GM12891 (cell line): ENCODE measurements at regions not wholly inside any gene's neighbourhood (a gene's known extent, or its start where the extent isn't known, plus 50 kb on each side); places are given as distances from the start of the nearest gene placed in this dataset.

ENCODE experiments used
- DNase-seq: peaks from one replicate; pipeline ENCODE4 v3.0.0; 2011; ENCODE audit warnings: low spot score; ENCODE audit not compliant: insufficient read length
- FAIRE-seq: peaks from 2 replicates; lab custom pipeline; 2011; peaks lifted over from hg19 to GRCh38; lab: Jason Lieb, UNC
- PAX5 ChIP-seq: IDR thresholded peaks from 2 replicates; pipeline ENCODE4 v1.6.1; 2011; ENCODE audit warnings: low read length, moderate library complexity, mild to moderate bottlenecking; ENCODE audit not compliant: insufficient read depth, severe bottlenecking
- POLR2A ChIP-seq: IDR thresholded peaks from 2 replicates; pipeline ENCODE4 v1.6.1; 2011; ENCODE audit warnings: low read depth, low read length, control low read depth
- POLR2AphosphoS5 ChIP-seq: IDR thresholded peaks from 2 replicates; pipeline ENCODE4 v1.6.1; 2011; ENCODE audit warnings: low read depth, low read length, control low read depth
- POU2F2 ChIP-seq: IDR thresholded peaks from 2 replicates; pipeline ENCODE4 v1.6.1; 2011; ENCODE audit warnings: low read depth, mild to moderate bottlenecking, control low read depth, low read length, moderate library complexity
- SPI1 ChIP-seq: IDR thresholded peaks from 2 replicates; pipeline ENCODE4 v1.6.1; 2011; ENCODE audit warnings: low read depth, low read length, control low read depth
- TAF1 ChIP-seq: IDR thresholded peaks from 2 replicates; pipeline ENCODE4 v1.6.1; 2011; ENCODE audit warnings: low read depth, low read length, control low read depth

- FAIRE-seq (no peak), DNase-seq (no peak)
- TF ChIP-seq POLR2A: no peak
- no peak for TF ChIP-seq POLR2AphosphoS5
- TF ChIP-seq POU2F2: no peak
- TF ChIP-seq PAX5: no peak
- no peak for TF ChIP-seq SPI1
- no peak for TF ChIP-seq TAF1
Observed at GRCh38 chr5:167894631-167895472, 396.6 kb upstream of the WWC1 start.

- DNase-seq (no peak), FAIRE-seq (no peak)
- no peak for TF ChIP-seq POLR2AphosphoS5
- TF ChIP-seq POLR2A: no peak
- TF ChIP-seq POU2F2: no peak
- TF ChIP-seq PAX5: no peak
- TF ChIP-seq SPI1: no peak
- no peak for TF ChIP-seq TAF1
Observed at GRCh38 chr5:167895899-167896659, 395.4 kb upstream of the WWC1 start.

GRCh38 chr5:167896814-167897213, 394.6 kb upstream of the WWC1 start:
- DNase-seq (no peak), FAIRE-seq (no peak)
- TF ChIP-seq PAX5 (no peak), POU2F2 (no peak), TAF1 (no peak), SPI1 (no peak), POLR2A (no peak), POLR2AphosphoS5 (no peak)

GRCh38 chr5:167897371-167897770, 394.1 kb upstream of the WWC1 start:
- FAIRE-seq (no peak), DNase-seq (no peak)
- TF ChIP-seq TAF1: no peak
- no peak for TF ChIP-seq POU2F2
- no peak for TF ChIP-seq SPI1
- no peak for TF ChIP-seq POLR2A

- TF ChIP-seq SPI1: no peak
- DNase-seq (no peak), FAIRE-seq (no peak)
Observed at GRCh38 chr5:167898361-167899042, 392.9 kb upstream of the WWC1 start.

GRCh38 chr5:167899490-167900070, 391.9 kb upstream of the WWC1 start:
- FAIRE-seq: no peak

GRCh38 chr5:167900340-167900935, 391.0 kb upstream of the WWC1 start:
- TF ChIP-seq SPI1: no peak
- no peak for DNase-seq
- FAIRE-seq: no peak

More at GRCh38 chr5:167899490-167900070, 391.9 kb upstream of the WWC1 start:
- TF ChIP-seq SPI1: no peak
- no peak for TF ChIP-seq POLR2A
- no peak for TF ChIP-seq POU2F2
- TF ChIP-seq PAX5: no peak
- no peak for TF ChIP-seq TAF1
- TF ChIP-seq POLR2AphosphoS5: no peak
- DNase-seq: no peak

- FAIRE-seq: no peak
- TF ChIP-seq POLR2A (no peak), TAF1 (no peak), POLR2AphosphoS5 (no peak), PAX5 (no peak), POU2F2 (no peak), SPI1 (no peak)
Observed at GRCh38 chr5:167902298-167902697, 389.1 kb upstream of the WWC1 start.

GRCh38 chr5:167903243-167903642, 388.2 kb upstream of the WWC1 start:
- DNase-seq (no peak), FAIRE-seq (no peak)
- no peak for TF ChIP-seq POU2F2
- TF ChIP-seq POLR2A: no peak
- no peak for TF ChIP-seq PAX5
- no peak for TF ChIP-seq TAF1
- no peak for TF ChIP-seq SPI1

More at GRCh38 chr5:167902298-167902697, 389.1 kb upstream of the WWC1 start:
- no peak for DNase-seq
